ENCODE measurements at regions not wholly inside any gene's neighbourhood (a gene's known extent, or its start where the extent isn't known, plus 50 kb on each side); places are given as distances from the start of the nearest gene placed in this dataset.

DNA sequence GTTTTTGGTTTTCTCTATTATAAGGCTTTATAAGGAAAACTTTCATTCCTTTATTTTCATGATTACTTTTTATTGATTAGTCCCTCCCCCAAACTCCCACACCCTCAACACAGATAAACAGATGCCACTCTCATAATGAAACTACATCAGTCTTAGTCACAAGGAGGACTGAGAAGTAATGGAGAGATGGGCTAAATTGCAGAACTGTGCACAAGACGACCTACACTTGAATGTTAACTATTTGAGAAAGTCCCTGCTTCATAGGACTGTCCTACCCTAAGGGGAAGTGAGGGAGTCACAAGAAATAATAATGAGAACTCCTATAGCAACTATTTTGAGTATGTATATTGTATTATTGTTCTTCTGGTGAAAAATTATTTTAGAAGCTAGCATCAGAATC is 360.8 kb downstream of the RBM43 start:
- H3K27me3 ChIP-seq (ENCODE audit: insufficient read depth in 3 of 3, low read length in 2 of 3) = no peaks in the 10 kb centered on the region
- WGBS, 3 donors = 51 to 58% (median 56%) methylated on average over 1 of the region's 1 CpG
- no peak overlapping the region for H3K4me3 ChIP-seq
- H3K36me3 ChIP-seq (ENCODE audit: insufficient read depth in 1 of 2, low read depth in 1 of 2) = no peaks in the 10 kb centered on the region
- no peak for DNase-seq
- no peaks in the 10 kb centered on the region for H3K9me3 ChIP-seq
- no peaks in the 10 kb centered on the region for H3K4me1 ChIP-seq
- no peak for ATAC-seq
- no peak overlapping the region for H3K27ac ChIP-seq
- TF ChIP-seq, protein P1, sequence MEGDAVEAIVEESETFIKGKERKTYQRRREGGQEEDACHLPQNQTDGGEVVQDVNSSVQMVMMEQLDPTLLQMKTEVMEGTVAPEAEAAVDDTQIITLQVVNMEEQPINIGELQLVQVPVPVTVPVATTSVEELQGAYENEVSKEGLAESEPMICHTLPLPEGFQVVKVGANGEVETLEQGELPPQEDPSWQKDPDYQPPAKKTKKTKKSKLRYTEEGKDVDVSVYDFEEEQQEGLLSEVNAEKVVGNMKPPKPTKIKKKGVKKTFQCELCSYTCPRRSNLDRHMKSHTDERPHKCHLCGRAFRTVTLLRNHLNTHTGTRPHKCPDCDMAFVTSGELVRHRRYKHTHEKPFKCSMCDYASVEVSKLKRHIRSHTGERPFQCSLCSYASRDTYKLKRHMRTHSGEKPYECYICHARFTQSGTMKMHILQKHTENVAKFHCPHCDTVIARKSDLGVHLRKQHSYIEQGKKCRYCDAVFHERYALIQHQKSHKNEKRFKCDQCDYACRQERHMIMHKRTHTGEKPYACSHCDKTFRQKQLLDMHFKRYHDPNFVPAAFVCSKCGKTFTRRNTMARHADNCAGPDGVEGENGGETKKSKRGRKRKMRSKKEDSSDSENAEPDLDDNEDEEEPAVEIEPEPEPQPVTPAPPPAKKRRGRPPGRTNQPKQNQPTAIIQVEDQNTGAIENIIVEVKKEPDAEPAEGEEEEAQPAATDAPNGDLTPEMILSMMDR (IDR thresholded peaks at IDR 0.05) = no peak
- intact Hi-C loops (cut with DNase I) = no loop called here

DNA sequence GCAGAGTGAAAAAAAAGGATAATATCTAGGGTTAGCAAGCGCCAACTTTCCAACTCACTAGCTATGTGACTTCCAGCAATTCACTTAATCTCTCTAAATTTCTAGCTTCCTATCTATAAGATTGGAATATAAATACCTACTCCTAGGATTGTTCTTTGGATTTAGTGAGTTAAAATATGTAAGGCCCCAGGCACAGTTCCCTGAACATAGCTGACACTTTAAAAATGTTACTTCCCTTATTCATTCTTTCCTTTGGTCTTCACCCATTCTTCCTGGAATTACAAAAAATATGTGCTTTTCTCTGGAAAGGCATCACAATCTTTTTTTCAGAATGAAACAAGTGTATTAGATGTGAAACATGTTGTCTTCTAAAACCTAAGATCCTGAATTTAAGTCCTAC is 365.7 kb downstream of the RBM43 start:
- TF ChIP-seq, protein P1 (IDR thresholded peaks at IDR 0.05) = no peak
- intact Hi-C loops (cut with DNase I) = loop anchor here in 1 of 2 donors (10.0 kb wide), 1 partner anchor 281 kb away; no protein-coding TSS in a partner anchor
- H3K27ac ChIP-seq = no peak overlapping the region
- no peaks in the 10 kb centered on the region for H3K36me3 ChIP-seq (ENCODE audit: insufficient read depth in 1 of 2, low read depth in 1 of 2)
- no peak for ATAC-seq
- H3K4me3 ChIP-seq = no peak overlapping the region
- 94 to 100% (median 97%) methylated on average over 1 of the region's 1 CpG for WGBS, 3 donors
- H3K4me1 ChIP-seq = no peaks in the 10 kb centered on the region
- no peaks in the 10 kb centered on the region for H3K9me3 ChIP-seq
- no peaks in the 10 kb centered on the region for H3K27me3 ChIP-seq (ENCODE audit: insufficient read depth in 3 of 3, low read length in 2 of 3)
- DNase-seq = no peak

DNA sequence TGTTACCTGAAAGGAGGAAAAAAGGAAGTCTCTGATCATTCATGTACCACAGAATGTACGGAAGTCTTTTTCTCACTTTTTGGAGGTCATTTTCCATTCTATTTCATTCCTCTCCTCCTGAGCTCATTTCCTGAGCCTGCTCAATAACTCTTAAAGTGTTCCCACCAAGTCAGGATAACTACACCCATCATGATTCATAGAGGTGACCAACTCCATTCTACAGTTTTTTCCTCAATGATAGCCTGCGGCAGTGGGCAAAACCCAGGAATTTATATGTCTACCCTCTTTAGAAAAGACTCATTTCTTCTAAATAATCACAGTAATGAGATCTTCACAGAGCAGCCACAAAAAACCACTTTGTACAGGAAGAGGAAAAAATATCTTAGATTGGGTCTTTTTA is 372.5 kb downstream of the RBM43 start:
- TF ChIP-seq, protein P1 (IDR thresholded peaks at IDR 0.05) = no peak
- no peaks in the 10 kb centered on the region for H3K36me3 ChIP-seq (ENCODE audit: insufficient read depth in 1 of 2, low read depth in 1 of 2)
- H3K9me3 ChIP-seq = no peaks in the 10 kb centered on the region
- H3K27ac ChIP-seq = no peak overlapping the region
- no peaks in the 10 kb centered on the region for H3K4me1 ChIP-seq
- intact Hi-C loops (cut with DNase I) = no loop called here
- no peak overlapping the region for H3K4me3 ChIP-seq
- 91 to 96% (median 91%) methylated on average over 2 of the region's 2 CpGs for WGBS, 3 donors
- ATAC-seq (no peak), DNase-seq (no peak)
- H3K27me3 ChIP-seq (ENCODE audit: insufficient read depth in 3 of 3, low read length in 2 of 3) = no peaks in the 10 kb centered on the region

DNA sequence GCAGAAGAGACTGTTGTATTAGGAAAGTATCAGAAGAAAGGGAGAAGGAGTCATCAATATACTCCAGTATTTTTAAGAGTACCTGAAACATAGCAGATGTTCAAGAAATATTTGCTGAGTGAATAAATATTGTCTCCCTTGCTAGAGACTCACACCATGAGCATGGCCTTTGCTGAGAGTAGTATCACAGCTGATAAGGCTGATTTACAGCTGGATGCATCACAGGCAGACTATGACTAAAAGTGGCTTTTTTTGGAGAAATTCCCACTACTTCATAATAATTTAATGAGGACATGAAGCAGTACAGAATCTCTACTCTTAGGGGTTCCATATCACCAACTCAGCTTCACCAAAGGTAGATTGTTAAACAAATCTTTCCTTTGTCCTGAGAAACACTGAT is 373.3 kb downstream of the RBM43 start:
- Histone ChIP-seq H3K4me3 (no peak overlapping the region), H3K36me3 (ENCODE audit: insufficient read depth in 1 of 2, low read depth in 1 of 2) (no peaks in the 10 kb centered on the region), H3K27ac (no peak overlapping the region), H3K27me3 (ENCODE audit: insufficient read depth in 3 of 3, low read length in 2 of 3) (no peaks in the 10 kb centered on the region), H3K9me3 (no peaks in the 10 kb centered on the region), H3K4me1 (no peaks in the 10 kb centered on the region)
- intact Hi-C loops (cut with DNase I) = no loop called here
- DNase-seq = no peak
- TF ChIP-seq, protein P1 (IDR thresholded peaks at IDR 0.05) = no peak
- no peak for ATAC-seq

DNA sequence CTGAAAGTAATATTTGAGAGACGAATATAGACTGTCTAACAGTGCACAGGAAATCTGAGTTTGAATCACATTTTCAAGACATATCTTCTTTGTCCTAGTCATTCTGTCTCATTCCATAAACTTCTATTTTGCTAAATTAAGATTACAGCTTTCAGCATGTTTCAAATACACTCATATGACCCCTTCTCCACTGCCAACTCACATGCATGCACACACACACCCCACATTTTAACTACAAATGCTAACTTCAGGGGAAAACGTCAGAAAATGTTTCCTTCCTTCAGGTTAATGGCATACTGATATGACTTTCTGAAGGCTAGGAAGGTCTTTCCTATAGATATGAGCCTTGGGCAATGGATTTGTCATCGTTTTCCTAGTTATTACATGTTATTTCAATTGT is 373.7 kb downstream of the RBM43 start:
- no peaks in the 10 kb centered on the region for H3K4me1 ChIP-seq
- no peak overlapping the region for H3K27ac ChIP-seq
- H3K9me3 ChIP-seq = no peaks in the 10 kb centered on the region
- DNase-seq = no peak
- 52 to 62% (median 52%) methylated on average over 3 of the region's 3 CpGs for WGBS, 3 donors
- TF ChIP-seq, protein P1 (IDR thresholded peaks at IDR 0.05) = no peak
- no peaks in the 10 kb centered on the region for H3K36me3 ChIP-seq (ENCODE audit: insufficient read depth in 1 of 2, low read depth in 1 of 2)
- no peaks in the 10 kb centered on the region for H3K27me3 ChIP-seq (ENCODE audit: insufficient read depth in 3 of 3, low read length in 2 of 3)
- H3K4me3 ChIP-seq = no peak overlapping the region
- intact Hi-C loops (cut with DNase I) = no loop called here
- no peak for ATAC-seq
